ENCODE measurements at regions not wholly inside any gene's neighbourhood (a gene's known extent, or its start where the extent isn't known, plus 50 kb on each side); places are given as distances from the start of the nearest gene placed in this dataset.
"Not testable (repeated sequence)": the region's sequence is repeated elsewhere in the genome, so short reads cannot be mapped to it uniquely, and the experiment has no call there.

DNA sequence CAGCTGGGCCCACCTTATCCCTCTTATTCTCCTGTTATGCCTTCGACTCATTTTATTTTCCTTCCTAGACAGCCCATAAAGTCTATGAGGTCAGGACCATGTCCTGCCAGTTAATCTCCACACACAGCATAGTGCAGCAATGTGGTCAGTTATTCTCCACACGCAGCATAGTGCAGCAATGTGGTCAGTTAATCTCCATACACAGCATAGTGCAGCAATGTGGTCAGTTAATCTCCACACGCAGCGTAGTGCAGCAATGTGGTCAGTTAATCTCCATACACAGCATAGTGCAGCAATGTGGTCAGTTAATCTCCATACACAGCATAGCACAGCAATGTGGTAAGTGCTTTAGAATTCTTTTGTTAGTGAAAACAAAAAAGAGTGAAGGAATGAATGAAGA lies 77.8 kb downstream of the TEX36 start:
- in situ Hi-C loops (cut with HindIII; ENCODE audit: low sequenced_read_pairs) = no loop called here

DNA sequence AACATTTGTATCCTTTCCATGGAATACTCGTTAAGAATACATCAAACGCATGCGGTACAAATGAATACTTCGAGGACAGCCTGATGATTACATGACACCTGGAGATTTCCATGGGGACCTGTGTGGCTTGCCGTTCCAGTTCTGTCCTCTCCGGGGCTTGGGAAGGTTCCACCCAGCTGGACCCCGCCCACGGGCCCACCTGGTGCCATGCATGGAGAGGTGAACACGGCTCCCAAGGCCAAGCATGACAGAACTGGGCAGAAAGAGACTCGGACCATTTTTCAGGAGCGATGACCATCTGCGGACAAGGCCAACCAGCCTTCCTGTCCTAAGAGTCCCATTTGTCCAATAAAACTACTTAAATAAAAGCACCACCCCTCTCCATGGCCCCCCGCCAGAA lies 80.1 kb downstream of the TEX36 start:
- in situ Hi-C loops (cut with HindIII; ENCODE audit: low sequenced_read_pairs) = no loop called here

DNA sequence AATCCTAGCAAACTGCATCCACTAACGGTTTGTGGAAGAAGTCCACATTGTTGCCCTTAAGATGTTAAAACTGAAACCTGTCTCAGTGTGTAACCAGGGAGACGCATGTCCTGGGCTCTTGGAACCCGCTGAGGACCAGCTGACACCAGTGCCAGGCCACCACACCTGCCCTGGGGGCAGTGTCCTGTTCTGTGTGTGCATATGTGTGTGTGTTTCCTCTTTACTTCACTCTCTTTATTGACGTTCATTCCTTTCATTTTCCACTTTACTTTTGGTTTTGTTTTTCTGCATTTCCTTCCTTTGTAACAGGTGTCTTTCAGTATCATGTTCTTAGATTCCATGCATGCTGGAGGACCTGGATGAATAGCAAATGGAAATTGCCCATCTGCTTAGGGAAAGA lies 83.8 kb downstream of the TEX36 start:
- in situ Hi-C loops (cut with HindIII; ENCODE audit: low sequenced_read_pairs) = no loop called here

- in situ Hi-C loops (cut with HindIII; ENCODE audit: low sequenced_read_pairs) = no loop called here
Measured at GRCh38 chr10:125595911-125596310, 87.1 kb downstream of the TEX36 start.

DNA sequence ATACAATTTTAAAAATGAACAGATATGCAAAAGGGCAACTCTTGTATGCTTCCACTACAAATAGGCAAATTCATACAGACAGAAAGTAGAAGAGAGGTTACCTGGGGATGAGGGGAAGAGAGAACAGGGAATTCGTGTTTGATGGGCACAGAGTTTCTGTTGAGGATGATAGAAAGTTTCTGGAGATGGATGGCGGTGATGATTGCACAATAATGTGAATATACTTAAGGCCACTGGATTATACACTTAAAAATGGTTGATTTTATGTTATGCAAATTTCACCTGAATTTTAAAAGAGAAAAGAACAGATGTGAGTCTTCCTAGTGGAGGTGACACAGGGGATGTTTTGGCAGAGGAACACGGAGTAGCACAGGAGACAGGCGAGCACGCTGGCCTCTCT lies 89.3 kb downstream of the TEX36 start:
- in situ Hi-C loops (cut with HindIII; ENCODE audit: low sequenced_read_pairs) = no loop called here

DNA sequence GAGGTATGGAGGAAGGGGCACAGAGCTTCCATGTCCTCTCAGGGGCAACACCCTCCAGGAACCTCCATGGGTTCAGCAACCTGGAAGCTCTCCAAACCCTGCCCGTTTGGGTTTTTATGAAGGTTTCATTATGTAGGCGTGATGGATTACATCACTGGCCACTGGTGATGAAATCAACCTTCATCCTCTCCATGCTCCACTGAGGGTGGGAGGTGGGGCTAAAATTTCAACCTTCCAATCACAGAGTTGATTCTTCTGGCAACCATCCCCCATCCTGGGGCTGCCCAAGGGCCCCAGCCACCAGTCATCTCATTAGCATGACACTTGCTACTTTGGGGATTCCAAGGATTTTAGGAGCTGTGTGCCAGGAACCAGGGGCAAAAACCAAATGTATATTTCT lies 90.1 kb downstream of the TEX36 start:
- in situ Hi-C loops (cut with HindIII; ENCODE audit: low sequenced_read_pairs) = no loop called here

DNA sequence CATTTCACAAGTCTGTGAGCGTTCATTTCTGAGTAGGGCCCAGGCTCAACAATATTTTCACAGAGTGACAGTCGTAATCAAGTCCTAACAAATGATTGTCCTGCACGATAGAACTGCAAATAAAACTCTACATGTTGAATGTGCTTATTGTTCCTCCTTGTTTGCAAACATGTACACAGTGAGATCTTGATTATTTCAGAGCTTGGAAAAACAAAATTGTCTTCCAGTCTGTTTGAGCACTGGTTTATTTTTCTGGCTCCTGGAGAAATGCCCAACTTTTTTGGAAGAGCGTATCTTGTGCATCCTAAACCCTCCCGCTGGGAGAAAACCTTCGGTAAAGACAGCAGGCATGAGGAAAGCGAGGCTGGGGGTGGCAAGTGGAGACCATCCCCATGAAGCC lies 91.1 kb downstream of the TEX36 start:
- in situ Hi-C loops (cut with HindIII; ENCODE audit: low sequenced_read_pairs) = no loop called here

DNA sequence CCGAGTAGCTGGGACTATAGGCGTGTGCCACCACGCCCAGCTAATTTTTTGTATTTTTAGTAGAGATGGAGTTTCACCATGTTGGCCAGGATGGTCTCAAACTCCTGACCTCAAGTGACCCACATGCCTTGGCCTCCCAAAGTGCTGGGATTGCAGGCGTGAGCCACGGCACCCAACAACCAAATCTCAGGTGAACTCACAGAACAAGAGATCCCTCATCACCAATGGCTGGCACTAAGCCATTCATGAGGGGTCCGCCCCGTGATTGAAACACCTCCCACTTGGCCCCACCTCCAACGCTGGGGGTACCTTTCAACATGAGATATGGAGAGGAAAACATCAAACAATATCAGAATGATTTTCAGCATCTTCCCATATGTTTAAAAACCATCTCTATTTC lies 94.2 kb downstream of the TEX36 start:
- in situ Hi-C loops (cut with HindIII; ENCODE audit: low sequenced_read_pairs) = not testable (repeated sequence)

DNA sequence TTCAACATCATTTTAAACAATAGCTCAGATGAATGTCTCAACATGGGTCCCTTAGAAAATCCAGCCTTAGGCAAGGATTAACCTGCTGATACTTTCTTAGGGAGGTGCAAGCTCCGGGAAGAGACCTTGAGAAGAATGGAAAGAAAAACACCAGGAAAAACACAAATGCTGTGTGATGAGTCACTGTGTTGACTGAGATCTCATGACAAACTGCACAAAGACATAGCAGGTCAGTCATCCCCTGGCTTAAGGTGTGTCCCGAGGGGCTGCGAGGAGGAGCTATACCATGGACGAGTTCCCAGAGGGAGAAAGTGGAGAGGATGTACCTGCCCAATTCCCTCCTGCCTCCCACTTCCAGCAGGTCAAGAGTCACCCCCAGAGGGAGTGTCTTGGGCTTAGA lies 98.0 kb downstream of the TEX36 start:
- in situ Hi-C loops (cut with HindIII; ENCODE audit: low sequenced_read_pairs) = no loop called here

DNA sequence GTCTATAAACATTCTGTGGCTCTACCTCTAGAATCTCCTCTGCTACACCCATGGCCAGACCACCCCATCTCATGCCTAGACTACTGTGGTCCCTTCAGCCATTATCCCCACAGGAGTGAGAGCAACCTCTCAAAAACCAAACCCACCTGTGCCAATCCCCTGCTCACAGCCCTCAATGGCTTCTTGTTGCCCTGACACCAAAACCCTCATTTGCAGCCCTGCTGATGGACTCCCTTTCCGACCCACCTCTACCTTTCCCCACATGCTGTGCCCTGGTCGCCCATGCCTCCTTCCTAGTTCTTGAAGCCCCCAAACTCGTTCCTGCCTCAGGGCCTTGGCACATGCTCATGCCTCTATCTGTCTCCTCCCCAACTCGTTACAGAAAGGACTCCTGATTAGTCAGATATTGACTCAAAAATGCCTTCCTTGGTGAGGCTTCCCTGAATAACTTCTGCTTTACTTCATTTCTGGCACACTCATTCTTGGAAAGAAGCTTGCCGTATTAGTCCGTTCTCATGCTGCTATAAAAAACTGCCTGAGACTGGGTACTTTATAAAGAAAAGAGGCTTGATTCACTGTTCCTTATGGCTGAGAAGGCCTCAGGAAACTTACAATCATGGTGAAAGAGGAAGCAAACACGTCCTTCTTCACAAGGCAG lies 104.2 kb downstream of the TEX36 start:
- in situ Hi-C loops (cut with HindIII; ENCODE audit: low sequenced_read_pairs) = no loop called here

GRCh38 chr10:125575843-125576242 lies 107.1 kb downstream of the TEX36 start:
- in situ Hi-C loops (cut with HindIII; ENCODE audit: low sequenced_read_pairs) = no loop called here

DNA sequence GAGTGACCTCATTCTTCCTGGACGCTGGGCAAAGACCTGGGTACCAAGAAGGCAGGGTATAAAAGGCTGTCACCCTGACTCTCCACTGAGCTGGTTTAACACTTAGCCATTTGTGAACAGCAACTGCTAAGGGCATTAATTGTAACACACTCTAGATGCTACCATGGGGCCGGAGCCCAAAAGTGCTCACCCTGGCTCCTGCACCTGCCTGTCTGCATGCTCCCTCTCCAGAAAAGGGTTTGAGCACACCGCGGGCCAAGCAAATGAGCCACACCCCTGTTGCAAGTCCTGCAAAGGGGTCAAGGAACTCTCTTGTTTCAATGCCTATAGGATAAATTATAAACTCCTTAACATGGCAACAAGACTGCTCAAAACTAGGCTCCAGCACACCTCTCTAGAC lies 114.8 kb downstream of the TEX36 start:
- in situ Hi-C loops (cut with HindIII; ENCODE audit: low sequenced_read_pairs) = no loop called here

DNA sequence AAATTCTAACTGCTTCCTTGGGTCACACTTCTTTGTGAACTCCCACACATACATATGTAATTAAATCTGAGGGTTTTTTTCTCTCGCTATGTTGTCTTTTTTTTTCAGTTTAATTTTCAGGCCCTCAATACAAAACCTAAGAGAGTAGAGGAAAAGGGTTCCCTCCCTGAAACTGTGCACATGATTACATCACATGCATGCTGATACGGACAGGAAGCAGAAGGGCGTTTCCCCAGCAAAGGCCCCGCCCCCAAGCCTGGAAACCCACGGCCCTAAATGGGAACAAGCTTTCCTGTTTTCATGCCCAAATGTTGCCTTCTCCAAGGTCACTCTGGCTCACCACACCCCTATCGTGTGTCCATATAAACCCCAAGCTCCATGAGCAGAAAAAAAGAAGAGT lies 115.4 kb downstream of the TEX36 start:
- in situ Hi-C loops (cut with HindIII; ENCODE audit: low sequenced_read_pairs) = no loop called here

DNA sequence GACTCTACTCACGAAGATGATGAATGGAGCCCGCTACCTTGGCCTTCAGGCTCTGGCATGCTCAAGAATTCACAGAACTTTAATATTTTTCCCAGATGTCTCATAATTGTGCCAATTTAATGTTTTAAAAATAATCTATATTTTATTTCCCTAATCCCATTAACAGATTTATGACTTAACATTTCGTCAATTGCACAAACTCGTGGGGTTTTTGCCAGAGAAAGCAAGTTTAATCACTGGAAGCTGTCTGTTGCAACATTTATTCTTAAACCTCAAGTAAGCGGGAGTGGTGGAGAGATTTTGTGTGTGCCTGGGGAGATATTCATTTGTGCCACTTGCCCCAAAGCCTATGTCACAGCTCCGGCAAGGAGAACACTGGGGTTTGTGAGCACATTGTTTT lies 117.9 kb downstream of the TEX36 start:
- in situ Hi-C loops (cut with HindIII; ENCODE audit: low sequenced_read_pairs) = no loop called here

GRCh38 chr10:125564570-125564969 lies 118.4 kb downstream of the TEX36 start:
- in situ Hi-C loops (cut with HindIII; ENCODE audit: low sequenced_read_pairs) = no loop called here

- in situ Hi-C loops (cut with HindIII; ENCODE audit: low sequenced_read_pairs) = no loop called here
Measured at GRCh38 chr10:125562737-125563136, 120.2 kb downstream of the TEX36 start.

- in situ Hi-C loops (cut with HindIII; ENCODE audit: low sequenced_read_pairs) = no loop called here
Measured at GRCh38 chr10:125560947-125561346, 122.0 kb downstream of the TEX36 start.

DNA sequence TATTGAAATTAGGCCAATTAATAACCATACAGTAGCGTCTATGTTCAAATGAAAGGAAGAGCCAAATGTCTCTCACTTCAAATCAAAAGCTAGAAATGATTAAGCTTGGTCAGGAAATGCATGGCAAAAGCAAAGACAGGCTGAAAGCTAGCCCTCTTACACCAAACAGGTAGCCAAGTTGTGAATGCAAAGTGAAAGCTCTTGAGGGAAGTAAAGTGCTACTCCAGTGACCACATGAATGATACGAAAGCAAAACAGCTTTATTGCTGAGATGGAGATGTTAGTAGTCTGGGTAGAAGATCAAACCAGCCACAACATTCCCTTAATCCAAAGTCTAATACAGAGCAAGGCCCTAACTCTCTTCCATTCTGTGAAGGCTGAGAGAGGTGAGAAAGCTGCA lies 123.8 kb downstream of the TEX36 start:
- in situ Hi-C loops (cut with HindIII; ENCODE audit: low sequenced_read_pairs) = no loop called here

DNA sequence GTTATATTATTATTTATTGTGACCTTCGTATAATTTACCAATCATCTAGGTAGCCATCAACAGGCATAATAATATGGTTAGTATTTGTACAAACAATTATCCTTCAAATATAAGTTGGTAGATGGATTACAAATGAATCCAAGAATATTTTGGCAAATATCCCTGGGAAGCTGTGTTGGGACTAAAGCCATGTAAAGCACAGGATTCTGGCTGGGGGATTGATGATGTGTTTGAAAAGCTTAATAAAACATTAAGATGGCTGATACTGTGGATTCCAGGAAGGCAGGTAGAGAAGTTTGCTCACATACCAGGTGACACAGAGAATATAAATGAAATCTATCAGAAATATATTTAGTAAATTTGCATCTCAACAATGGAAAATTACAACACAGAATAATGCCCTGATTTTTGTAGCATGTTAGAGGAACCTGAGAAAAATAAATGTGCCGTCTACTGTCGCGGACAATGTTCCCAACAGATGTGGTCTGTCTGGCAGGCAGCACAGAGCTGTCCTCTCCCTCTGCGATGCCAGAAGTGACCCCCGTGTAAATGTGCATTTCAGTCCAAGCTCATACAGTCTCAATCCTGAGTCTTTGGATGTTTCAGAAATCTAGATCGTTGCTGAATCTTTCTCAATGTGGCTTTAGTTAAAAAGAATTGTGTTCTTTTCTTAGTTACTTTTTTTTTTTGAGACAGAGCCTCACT lies 125.0 kb downstream of the TEX36 start:
- in situ Hi-C loops (cut with HindIII; ENCODE audit: low sequenced_read_pairs) = no loop called here

DNA sequence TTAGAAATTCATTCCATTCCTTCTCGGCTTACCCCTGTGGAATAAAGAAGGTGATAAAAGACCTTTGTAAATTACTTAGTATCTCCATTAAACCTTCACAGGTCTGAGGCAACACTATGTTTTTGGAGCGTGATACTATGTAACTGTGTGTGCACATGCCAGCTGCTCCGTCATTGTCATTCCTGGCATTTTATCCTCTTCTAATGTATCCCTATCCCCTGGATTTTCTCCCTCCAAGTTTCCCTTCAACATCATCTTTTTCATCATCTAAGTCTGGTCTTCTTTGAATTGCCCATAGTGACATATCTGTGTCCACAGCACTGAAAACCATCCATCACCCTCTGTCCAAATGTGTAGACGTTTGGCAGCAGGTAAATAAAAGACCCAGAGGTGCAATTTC lies 125.7 kb downstream of the TEX36 start:
- in situ Hi-C loops (cut with HindIII; ENCODE audit: low sequenced_read_pairs) = no loop called here

DNA sequence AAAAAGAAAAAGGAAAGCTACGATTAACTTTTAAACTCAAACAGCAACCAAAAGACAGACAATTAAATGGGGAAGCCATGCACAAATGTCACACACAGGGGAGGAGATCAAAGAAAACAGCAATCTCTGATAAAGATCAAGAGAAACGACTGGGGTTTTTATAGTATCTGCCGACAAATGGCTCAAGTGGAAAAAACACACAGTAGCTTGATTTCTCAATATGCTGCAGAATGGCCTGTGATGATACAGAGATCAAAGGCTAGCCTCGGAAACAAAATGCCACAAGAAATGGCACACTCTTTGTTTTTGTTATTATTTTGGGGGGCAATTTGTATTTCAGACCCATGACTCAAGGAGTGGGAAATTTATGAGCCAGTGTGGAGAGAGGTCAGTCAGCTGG lies 126.1 kb downstream of the TEX36 start:
- in situ Hi-C loops (cut with HindIII; ENCODE audit: low sequenced_read_pairs) = no loop called here

DNA sequence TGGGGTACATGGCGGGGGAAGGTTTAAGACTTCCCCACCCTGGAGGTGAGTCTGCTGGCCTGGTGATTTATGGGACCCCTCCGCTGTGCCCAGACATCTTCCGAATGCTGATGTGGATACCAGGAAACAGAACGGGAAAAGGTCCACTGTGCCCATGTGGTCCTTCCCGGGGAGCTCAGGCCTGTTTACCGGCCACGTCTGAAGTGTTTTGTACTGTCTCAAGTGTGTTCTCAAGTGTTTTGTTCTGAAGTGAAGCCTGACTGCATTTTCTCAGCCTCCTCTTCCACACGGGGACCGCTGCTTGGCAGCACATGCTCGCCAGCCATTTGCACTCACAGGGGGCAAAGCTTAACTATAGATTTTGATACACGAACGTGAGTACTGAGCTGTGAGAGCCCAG lies 127.2 kb downstream of the TEX36 start:
- in situ Hi-C loops (cut with HindIII; ENCODE audit: low sequenced_read_pairs) = no loop called here

DNA sequence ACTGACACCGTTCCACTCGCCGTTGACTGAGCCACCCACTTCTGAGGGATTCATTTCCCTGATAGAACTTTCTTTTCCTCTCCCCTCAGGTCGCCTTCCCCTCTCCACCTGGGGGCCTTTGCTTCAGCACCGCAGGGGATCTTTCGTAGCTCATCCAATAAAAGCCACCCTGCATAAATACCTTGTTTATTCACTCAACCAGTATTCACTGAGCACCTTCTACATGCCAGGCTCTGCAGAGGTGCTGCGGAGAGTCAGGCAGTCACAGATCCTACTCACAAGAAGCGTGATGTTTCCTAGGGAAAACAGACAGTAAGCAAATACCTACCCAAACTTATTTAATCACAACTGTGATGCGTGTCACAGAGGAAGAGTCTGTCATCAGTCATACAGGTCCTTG lies 127.7 kb downstream of the TEX36 start:
- in situ Hi-C loops (cut with HindIII; ENCODE audit: low sequenced_read_pairs) = no loop called here
